Natural killer cell (primary cell): ENCODE measurements at regions not wholly inside any gene's neighbourhood (a gene's known extent, or its start where the extent isn't known, plus 50 kb on each side); places are given as distances from the start of the nearest gene placed in this dataset.

Experiments
- ATAC-seq, 3 donors: fragments of 150-1000 bp in 2 of 3; fragments of 200-7000 bp in 1 of 3; cut with Tn5 transposase; 1 replicate in 1 of 3; 2 replicates in 2 of 3; pipeline ENCODE4 v1.10.0; 2021; ENCODE audit warnings: mild to moderate bottlenecking in 2 of 3, moderate library complexity in 2 of 3
- DNase-seq, 2 donors: peaks; one replicate each; pipeline versions ENCODE4 v3.0.0 to v3.0.0-alpha.2; 2013 to 2021; ENCODE audit warnings: mixed read lengths in 1 of 2
- H3K27ac ChIP-seq: one replicate; pipeline ENCODE4 v1.5.1; 2013; ENCODE audit warnings: mild to moderate bottlenecking, low read length
- H3K27me3 ChIP-seq: one replicate; pipeline ENCODE4 v1.6.1; 2013; ENCODE audit warnings: low read length; ENCODE audit not compliant: control insufficient read depth, insufficient read depth
- H3K36me3 ChIP-seq: one replicate; pipeline ENCODE4 v1.6.1; 2013; ENCODE audit warnings: low read length; ENCODE audit not compliant: control insufficient read depth, insufficient read depth
- H3K4me1 ChIP-seq: one replicate; pipeline ENCODE4 v1.6.1; 2013; ENCODE audit warnings: low read length; ENCODE audit not compliant: control insufficient read depth, insufficient read depth
- H3K4me3 ChIP-seq: one replicate; pipeline ENCODE4 v1.5.1; 2013; ENCODE audit warnings: low read length
- H3K9me3 ChIP-seq: one replicate; pipeline ENCODE4 v1.6.1; 2013; ENCODE audit warnings: low read length; ENCODE audit not compliant: control insufficient read depth, insufficient read depth
- H3K27ac Mint-ChIP-seq, 2 donors: one replicate each; pipeline ENCODE4 v1.8.0; 2022; ENCODE audit warnings: mild to moderate bottlenecking in 2 of 2, mixed read lengths in 2 of 2, moderate library complexity in 1 of 2
- H3K27me3 Mint-ChIP-seq, 2 donors: one replicate each; pipeline ENCODE4 v1.8.0; 2022; ENCODE audit warnings: low read depth in 2 of 2, mixed read lengths in 2 of 2
- H3K36me3 Mint-ChIP-seq: one replicate; pipeline ENCODE4 v1.8.0; 2022; ENCODE audit warnings: mixed read lengths
- H3K4me1 Mint-ChIP-seq, 2 donors: one replicate each; pipeline ENCODE4 v1.8.0; 2022; ENCODE audit warnings: mixed read lengths in 2 of 2
- H3K4me3 Mint-ChIP-seq: one replicate; pipeline ENCODE4 v1.8.0; 2022; ENCODE audit warnings: mild to moderate bottlenecking, moderate library complexity, mixed read lengths
- H3K9me3 Mint-ChIP-seq, 2 donors: one replicate each; pipeline ENCODE4 v1.8.0; 2022; ENCODE audit warnings: mixed read lengths in 2 of 2
- CTCF ChIP-seq: fragments of 200-600 bp; IDR thresholded peaks from one replicate; pipeline ENCODE4 v1.8.0; 2022; ENCODE audit warnings: antibody characterized with exemption
- WGBS: methylation state at CpG from one replicate; pipeline ENCODE4 v1.1.7; 2013; ENCODE audit warnings: missing lambda C conversion rate; ENCODE audit not compliant: insufficient coverage; 5-methylcytosine and 5-hydroxymethylcytosine counted together
- intact Hi-C: fragments of 100-400 bp; cut with micrococcal nuclease; formaldehyde crosslinking; loops from one replicate; pipeline ENCODE4 v1.14.2; 2022

- H3K27me3 Mint-ChIP-seq, result no peaks in the 10 kb centered on the region
- H3K4me1 Mint-ChIP-seq, result peaks cover 4 to 7% of the 10 kb centered on the region in 2 donors
- H3K4me3 Mint-ChIP-seq, result no peak overlapping the region
These were observed 204.5 kb upstream of the HMCN1 start for GRCh38 chr1:185529673-185530072.

GRCh38 chr1:185528084-185528676 lies 206.0 kb upstream of the HMCN1 start:
- 91% methylated on average over 4 of the region's 4 CpGs for whole genome bisulfite sequencing
- Histone ChIP-seq H3K36me3 (no peaks in the 10 kb centered on the region), H3K27me3 (no peaks in the 10 kb centered on the region), H3K4me1 (no peaks in the 10 kb centered on the region), H3K9me3 (no peaks in the 10 kb centered on the region), H3K27ac (no peak overlapping the region), H3K4me3 (no peak overlapping the region)
- intact Hi-C loops, result no loop called here
- ATAC-seq (no peak), DNase-seq (no peak)
- Mint-ChIP-seq H3K27me3 (no peaks in the 10 kb centered on the region), H3K4me3 (no peak overlapping the region), H3K9me3 (peaks cover 0 to 2% of the 10 kb centered on the region in 2 donors), H3K36me3 (no peaks in the 10 kb centered on the region), H3K27ac (no peak overlapping the region), H3K4me1 (peaks cover 4 to 7% of the 10 kb centered on the region in 2 donors)
- no peak for TF ChIP-seq CTCF

More at GRCh38 chr1:185529673-185530072, 204.5 kb upstream of the HMCN1 start:
- Histone ChIP-seq H3K4me1 (no peaks in the 10 kb centered on the region), H3K27me3 (no peaks in the 10 kb centered on the region), H3K27ac (no peak overlapping the region), H3K4me3 (no peak overlapping the region), H3K9me3 (no peaks in the 10 kb centered on the region), H3K36me3 (no peaks in the 10 kb centered on the region)
- no peaks in the 10 kb centered on the region for H3K36me3 Mint-ChIP-seq
- intact Hi-C loops, result no loop called here
- no peak overlapping the region for H3K27ac Mint-ChIP-seq
- 100% methylated on average over 2 of the region's 3 CpGs for WGBS
- no peak for ATAC-seq
- peaks cover 0 to 2% of the 10 kb centered on the region in 2 donors for H3K9me3 Mint-ChIP-seq
- TF ChIP-seq CTCF, result no peak
- DNase-seq, result no peak

- Mint-ChIP-seq H3K36me3 (no peaks in the 10 kb centered on the region), H3K9me3 (no peaks in the 10 kb centered on the region), H3K4me3 (no peak overlapping the region), H3K27me3 (no peaks in the 10 kb centered on the region), H3K27ac (no peak overlapping the region), H3K4me1 (peaks cover 4 to 7% of the 10 kb centered on the region in 2 donors)
- Histone ChIP-seq H3K36me3 (no peaks in the 10 kb centered on the region), H3K27ac (no peak overlapping the region), H3K4me1 (no peaks in the 10 kb centered on the region), H3K9me3 (no peaks in the 10 kb centered on the region), H3K4me3 (no peak overlapping the region), H3K27me3 (no peaks in the 10 kb centered on the region)
- 75% methylated on average over 1 of the region's 1 CpG for WGBS
- no peak for DNase-seq
- no peak for TF ChIP-seq CTCF
- intact Hi-C loops, result no loop called here
- no peak for ATAC-seq
These were observed 207.6 kb upstream of the HMCN1 start for GRCh38 chr1:185526344-185527307.
